ENCODE measurements at regions not wholly inside any gene's neighbourhood (a gene's known extent, or its start where the extent isn't known, plus 50 kb on each side); places are given as distances from the start of the nearest gene placed in this dataset.

DNA sequence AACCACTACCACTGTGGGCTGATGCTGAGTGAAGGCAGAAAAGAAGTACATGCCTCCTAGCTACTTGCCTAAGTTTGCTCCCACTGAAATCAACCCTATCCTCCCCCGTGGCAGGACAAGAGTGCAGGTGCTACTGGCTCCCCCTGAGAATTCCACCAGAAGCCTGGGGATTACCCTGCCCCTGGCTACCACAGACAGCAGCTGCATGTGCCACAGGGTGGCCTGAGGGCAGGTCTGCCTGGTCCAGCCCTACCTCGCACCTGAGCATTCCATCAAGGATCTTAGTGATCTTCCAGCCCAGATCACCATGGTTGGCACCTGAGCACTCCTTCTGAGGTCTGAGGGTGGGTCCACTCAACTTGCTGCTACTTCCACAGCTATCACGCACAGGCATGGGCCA is 176.4 kb upstream of the SMIM30 start:
- intact Hi-C loops (cut with DNase I): loop anchor here in 1 of 4 donors (10.0 kb wide), 1 partner anchor 1610 kb away; no protein-coding TSS in a partner anchor
- no peak overlapping the region for H3K27ac ChIP-seq
- no peaks in the 10 kb centered on the region for H3K9me3 ChIP-seq
- H3K4me3 ChIP-seq: no peak overlapping the region
- no peak for DNase-seq
- H3K36me3 ChIP-seq: no peaks in the 10 kb centered on the region
- no peak for TF ChIP-seq POLR2A (IDR thresholded peaks at IDR 0.05)
- TF ChIP-seq, protein P1, sequence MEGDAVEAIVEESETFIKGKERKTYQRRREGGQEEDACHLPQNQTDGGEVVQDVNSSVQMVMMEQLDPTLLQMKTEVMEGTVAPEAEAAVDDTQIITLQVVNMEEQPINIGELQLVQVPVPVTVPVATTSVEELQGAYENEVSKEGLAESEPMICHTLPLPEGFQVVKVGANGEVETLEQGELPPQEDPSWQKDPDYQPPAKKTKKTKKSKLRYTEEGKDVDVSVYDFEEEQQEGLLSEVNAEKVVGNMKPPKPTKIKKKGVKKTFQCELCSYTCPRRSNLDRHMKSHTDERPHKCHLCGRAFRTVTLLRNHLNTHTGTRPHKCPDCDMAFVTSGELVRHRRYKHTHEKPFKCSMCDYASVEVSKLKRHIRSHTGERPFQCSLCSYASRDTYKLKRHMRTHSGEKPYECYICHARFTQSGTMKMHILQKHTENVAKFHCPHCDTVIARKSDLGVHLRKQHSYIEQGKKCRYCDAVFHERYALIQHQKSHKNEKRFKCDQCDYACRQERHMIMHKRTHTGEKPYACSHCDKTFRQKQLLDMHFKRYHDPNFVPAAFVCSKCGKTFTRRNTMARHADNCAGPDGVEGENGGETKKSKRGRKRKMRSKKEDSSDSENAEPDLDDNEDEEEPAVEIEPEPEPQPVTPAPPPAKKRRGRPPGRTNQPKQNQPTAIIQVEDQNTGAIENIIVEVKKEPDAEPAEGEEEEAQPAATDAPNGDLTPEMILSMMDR (IDR thresholded peaks at IDR 0.05): no peak
- no peak for TF ChIP-seq EP300 (IDR thresholded peaks at IDR 0.05)
- H3K4me1 ChIP-seq (ENCODE audit: insufficient read depth): no peaks in the 10 kb centered on the region
- peaks cover 3% of the 10 kb centered on the region for H3K27me3 ChIP-seq
- 83 to 94% (median 90%) methylated on average over 3 of the region's 3 CpGs for WGBS, 3 donors

DNA sequence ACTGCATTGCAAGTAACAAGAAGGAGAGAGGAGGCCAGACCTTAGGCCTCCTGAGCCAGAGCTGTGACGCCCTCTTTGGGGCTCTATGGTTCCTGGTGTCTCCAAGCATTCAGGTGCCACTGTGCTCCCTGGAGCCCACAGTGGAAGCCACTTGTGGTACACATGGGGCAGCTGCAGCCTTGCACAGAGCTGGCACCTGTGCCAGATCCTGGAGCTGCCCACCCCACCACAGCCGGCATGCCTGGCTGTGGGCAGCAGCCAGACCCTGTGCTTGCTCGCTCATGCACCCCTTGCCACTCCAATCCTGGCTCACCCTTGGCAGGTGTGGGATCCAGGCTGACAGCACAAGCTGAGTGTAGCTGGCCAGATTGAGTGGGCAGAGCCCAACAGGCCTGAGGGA is 173.8 kb upstream of the SMIM30 start:
- TF ChIP-seq, protein P1 (IDR thresholded peaks at IDR 0.05): no peak
- TF ChIP-seq EP300 (IDR thresholded peaks at IDR 0.05): no peak
- TF ChIP-seq POLR2A (IDR thresholded peaks at IDR 0.05): no peak
- 81 to 89% (median 82%) methylated on average over 3 of the region's 3 CpGs for WGBS, 3 donors
- no peaks in the 10 kb centered on the region for H3K36me3 ChIP-seq
- H3K27me3 ChIP-seq: no peaks in the 10 kb centered on the region
- H3K4me3 ChIP-seq: no peak overlapping the region
- DNase-seq: no peak
- H3K27ac ChIP-seq: no peak overlapping the region
- no peaks in the 10 kb centered on the region for H3K9me3 ChIP-seq
- H3K4me1 ChIP-seq (ENCODE audit: insufficient read depth): no peaks in the 10 kb centered on the region
- intact Hi-C loops (cut with DNase I): loop anchor here in 1 of 4 donors (10.0 kb wide), 1 partner anchor 1607 kb away; no protein-coding TSS in a partner anchor

DNA sequence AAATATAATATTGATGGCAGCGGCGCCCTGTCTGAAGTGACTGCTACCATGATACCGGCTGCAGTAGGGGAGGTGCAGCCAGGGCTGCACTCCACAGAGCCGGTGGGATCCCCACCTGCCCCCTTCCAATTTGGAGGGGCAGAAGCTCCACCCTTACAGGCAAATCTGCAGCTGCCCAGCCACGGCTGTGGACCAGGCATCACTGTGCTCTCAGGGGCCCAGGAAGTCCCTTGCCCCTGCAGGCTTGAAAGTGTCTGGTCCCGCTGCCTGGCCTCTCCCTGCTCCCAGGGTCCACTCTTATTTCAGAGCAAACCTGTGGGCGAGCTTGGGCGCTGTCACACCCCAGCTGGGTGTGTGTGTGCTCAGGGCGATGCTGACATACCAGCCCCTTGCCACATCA is 172.7 kb upstream of the SMIM30 start:
- Histone ChIP-seq H3K9me3 (no peaks in the 10 kb centered on the region), H3K36me3 (no peaks in the 10 kb centered on the region), H3K27me3 (no peaks in the 10 kb centered on the region), H3K4me1 (ENCODE audit: insufficient read depth) (no peaks in the 10 kb centered on the region), H3K27ac (no peak overlapping the region), H3K4me3 (no peak overlapping the region)
- no peak for DNase-seq
- intact Hi-C loops (cut with DNase I): loop anchor here in 1 of 4 donors (10.0 kb wide), 1 partner anchor 1606 kb away; no protein-coding TSS in a partner anchor
- TF ChIP-seq, protein P1 (IDR thresholded peaks at IDR 0.05): no peak
- no peak for TF ChIP-seq POLR2A (IDR thresholded peaks at IDR 0.05)
- TF ChIP-seq EP300 (IDR thresholded peaks at IDR 0.05): no peak
- 89 to 92% (median 91%) methylated on average over 9 of the region's 9 CpGs for WGBS, 3 donors

DNA sequence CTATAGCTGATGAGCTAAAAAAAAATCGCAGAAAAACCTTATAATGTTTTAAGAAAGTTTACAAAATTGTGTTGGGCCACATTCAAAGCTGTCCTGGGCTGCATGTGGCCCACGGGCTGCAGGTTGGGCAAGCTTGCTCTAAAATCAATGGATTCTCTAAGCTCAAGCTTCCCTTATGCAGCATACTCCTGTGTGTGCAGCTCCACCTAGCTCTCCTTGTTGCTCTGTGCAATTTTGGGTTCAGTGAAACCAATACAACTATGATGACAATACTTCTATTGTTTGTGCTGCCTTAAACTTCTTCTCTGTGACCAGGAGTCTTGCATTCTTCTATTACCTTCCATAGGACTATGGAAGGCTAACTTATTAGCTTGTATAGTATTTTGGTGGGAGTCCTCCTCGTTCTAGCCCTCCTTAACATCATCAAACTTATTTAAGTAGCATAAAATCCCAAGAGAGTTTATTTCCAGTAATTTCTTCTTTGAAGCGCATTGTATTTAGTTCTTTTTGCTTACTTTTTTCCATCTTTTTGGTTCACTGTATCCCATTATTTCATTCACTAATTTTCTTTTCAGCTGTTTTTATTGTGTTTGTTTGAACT is 170.9 kb upstream of the SMIM30 start:
- WGBS, 3 donors: 46 to 56% (median 48%) methylated on average over 4 of the region's 4 CpGs
- H3K27ac ChIP-seq: no peak overlapping the region
- H3K27me3 ChIP-seq: no peaks in the 10 kb centered on the region
- no peaks in the 10 kb centered on the region for H3K9me3 ChIP-seq
- TF ChIP-seq EP300 (IDR thresholded peaks at IDR 0.05) (no peak), POLR2A (IDR thresholded peaks at IDR 0.05) (no peak)
- TF ChIP-seq, protein P1 (IDR thresholded peaks at IDR 0.05): no peak
- no peak overlapping the region for H3K4me3 ChIP-seq
- intact Hi-C loops (cut with DNase I): no loop called here
- H3K36me3 ChIP-seq: no peaks in the 10 kb centered on the region
- no peak for DNase-seq
- no peaks in the 10 kb centered on the region for H3K4me1 ChIP-seq (ENCODE audit: insufficient read depth)
